Keratinocyte (primary cell): ENCODE measurements at regions not wholly inside any gene's neighbourhood (a gene's known extent, or its start where the extent isn't known, plus 50 kb on each side); places are given as distances from the start of the nearest gene placed in this dataset.

Experiments used
- DNase-seq: peaks from one replicate; pipeline ENCODE4 v3.0.0-alpha.2; 2011; ENCODE audit warnings: low read depth, missing footprints, low spot score
- FAIRE-seq: peaks from 2 replicates; lab custom pipeline; 2011; peaks lifted over from hg19 to GRCh38; lab: Jason Lieb, UNC
- H2AFZ ChIP-seq: 2 replicates; pipeline ENCODE4 v1.6.0; 2012; ENCODE audit warnings: low read length, control low read depth, inconsistent platforms; ENCODE audit not compliant: control insufficient read depth
- H3K27ac ChIP-seq: 2 replicates; pipeline ENCODE4 v1.5.1; 2011; ENCODE audit warnings: low read length; ENCODE audit not compliant: control insufficient read depth, insufficient read depth
- H3K27me3 ChIP-seq: 3 replicates; pipeline ENCODE4 v1.6.0; 2011; ENCODE audit warnings: low read length; ENCODE audit not compliant: control insufficient read depth, insufficient read depth; ENCODE audit errors: extremely low read depth
- H3K36me3 ChIP-seq, 2 experiments: 2 replicates in 1 of 2; 3 replicates in 1 of 2; pipeline ENCODE4 v1.5.1; 2011; ENCODE audit warnings: low read length in 2 of 2, mild to moderate bottlenecking in 1 of 2; ENCODE audit not compliant: control insufficient read depth in 2 of 2, insufficient read depth in 2 of 2; ENCODE audit errors: extremely low read depth in 1 of 2
- H3K4me1 ChIP-seq: 3 replicates; pipeline ENCODE4 v1.5.1; 2011; ENCODE audit warnings: low read length; ENCODE audit not compliant: control insufficient read depth, insufficient read depth; ENCODE audit errors: extremely low read depth
- H3K4me2 ChIP-seq: 3 replicates; pipeline ENCODE4 v1.6.0; 2011; ENCODE audit warnings: low read depth, low read length; ENCODE audit not compliant: control insufficient read depth, insufficient read depth; ENCODE audit errors: extremely low read depth
- H3K4me3 ChIP-seq, 3 experiments: fragments of 200-600 bp in 1 of 3; sonication (generic) in 1 of 3; 2 replicates in 2 of 3; 3 replicates in 1 of 3; pipeline ENCODE4 v1.5.1; 2011 to 2016; ENCODE audit warnings: low read length in 3 of 3, mild to moderate bottlenecking in 3 of 3, control low read depth in 2 of 3, inconsistent platforms in 1 of 3, low read depth in 1 of 3, mixed read lengths in 1 of 3, mixed run types in 1 of 3, moderate library complexity in 1 of 3; ENCODE audit not compliant: control insufficient read depth in 2 of 3, insufficient read depth in 2 of 3; ENCODE audit errors: extremely low read depth in 1 of 3
- H3K79me2 ChIP-seq: 2 replicates; pipeline ENCODE4 v1.6.0; 2012; ENCODE audit warnings: low read length; ENCODE audit not compliant: control insufficient read depth, insufficient read depth
- H3K9ac ChIP-seq: 3 replicates; pipeline ENCODE4 v1.6.0; 2011; ENCODE audit warnings: low read length; ENCODE audit not compliant: control insufficient read depth, insufficient read depth; ENCODE audit errors: extremely low read depth
- H3K9me1 ChIP-seq: 3 replicates; pipeline ENCODE4 v1.6.0; 2011; ENCODE audit warnings: low read length; ENCODE audit not compliant: control insufficient read depth, insufficient read depth; ENCODE audit errors: extremely low read depth
- H3K9me3 ChIP-seq: 2 replicates; pipeline ENCODE4 v1.5.1; 2012; ENCODE audit warnings: low read depth, low read length; ENCODE audit not compliant: control insufficient read depth
- H4K20me1 ChIP-seq: 3 replicates; pipeline ENCODE4 v1.6.0; 2011; ENCODE audit warnings: low read length; ENCODE audit not compliant: control insufficient read depth, insufficient read depth; ENCODE audit errors: extremely low read depth
- CTCF ChIP-seq, 3 experiments: IDR thresholded peaks in 1 of 3; conservative IDR thresholded peaks in 1 of 3; optimal IDR thresholded peaks in 1 of 3; 2 replicates in 2 of 3; 3 replicates in 1 of 3; pipeline versions ENCODE3 to v1.5.1; 2011; ENCODE audit warnings: low read length in 3 of 3, mild to moderate bottlenecking in 3 of 3, moderate library complexity in 2 of 3, control low read depth in 1 of 3, inconsistent platforms in 1 of 3; ENCODE audit not compliant: insufficient read depth in 2 of 3; ENCODE audit errors: extremely low read depth in 1 of 3
- EZH2 ChIP-seq: IDR thresholded peaks from one replicate; pipeline ENCODE4 v1.6.1; 2012; ENCODE audit warnings: inconsistent platforms, mild to moderate bottlenecking, low read length, moderate library complexity
- dilution Hi-C: fragments of 300-500 bp; cut with MboI; formaldehyde crosslinking; loops from one replicate; pipeline ENCODE4 v1.7.0; 2020; ENCODE audit warnings: low sequenced_read_pairs; ENCODE audit not compliant: extremely low pct_ligation_motif_present

DNA sequence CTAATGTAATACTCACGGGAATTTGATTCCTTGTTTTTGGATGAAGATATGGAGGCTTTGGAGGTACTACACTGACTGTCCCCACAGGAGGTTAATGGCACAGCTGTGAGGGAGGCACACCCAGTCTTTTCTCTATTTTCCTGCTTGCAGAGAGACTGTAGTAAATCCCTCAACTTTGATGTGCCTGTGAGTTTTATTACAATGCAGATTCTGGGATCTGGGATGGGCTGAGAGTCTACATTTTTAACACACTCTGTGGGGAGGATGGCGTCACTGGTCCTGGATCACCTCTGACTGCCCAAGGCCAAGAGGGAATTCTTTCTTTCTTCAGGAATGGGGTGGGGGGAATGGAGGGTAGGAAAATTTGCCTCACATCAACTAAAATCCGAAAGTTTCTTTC, 80.2 kb upstream of the NTM start:
- no peak overlapping the region for H3K9ac ChIP-seq
- FAIRE-seq = no peak
- TF ChIP-seq CTCF (optimal IDR thresholded peaks at IDR 0.05 in 1 of 3, IDR thresholded peaks at IDR 0.05 in 1 of 3, conservative IDR thresholded peaks at IDR 0.05 in 1 of 3; ENCODE audit: extremely low read depth in 1 of 3, insufficient read depth in 2 of 3, low read length in 3 of 3) = no peak
- TF ChIP-seq EZH2 = no peak

GRCh38 chr11:131295986-131296385, 74.4 kb upstream of the NTM start:
- no peaks in the 10 kb centered on the region for H3K9me1 ChIP-seq
- H3K4me2 ChIP-seq = no peak overlapping the region
- H3K9me3 ChIP-seq = no peaks in the 10 kb centered on the region
- H3K27ac ChIP-seq = no peak overlapping the region
- no peak overlapping the region for H2AFZ ChIP-seq
- H3K4me1 ChIP-seq = no peaks in the 10 kb centered on the region
- FAIRE-seq = no peak
- H3K9ac ChIP-seq = no peak overlapping the region
- H3K36me3 ChIP-seq = no peaks in the 10 kb centered on the region
- dilution Hi-C loops = no loop called here
- TF ChIP-seq EZH2 = no peak
- no peak for TF ChIP-seq CTCF (optimal IDR thresholded peaks at IDR 0.05 in 1 of 3, IDR thresholded peaks at IDR 0.05 in 1 of 3, conservative IDR thresholded peaks at IDR 0.05 in 1 of 3; ENCODE audit: extremely low read depth in 1 of 3, insufficient read depth in 2 of 3, low read length in 3 of 3)
- H3K4me3 ChIP-seq = no peak overlapping the region
- no peak for DNase-seq
- H4K20me1 ChIP-seq = no peaks in the 10 kb centered on the region
- no peaks in the 10 kb centered on the region for H3K27me3 ChIP-seq
- H3K79me2 ChIP-seq = no peaks in the 10 kb centered on the region

More for the DNA sequence above, 80.2 kb upstream of the NTM start:
- no peak overlapping the region for H3K27ac ChIP-seq
- no peaks in the 10 kb centered on the region for H3K4me1 ChIP-seq
- DNase-seq = no peak
- no peak overlapping the region for H3K4me3 ChIP-seq
- dilution Hi-C loops = no loop called here
- H4K20me1 ChIP-seq = no peaks in the 10 kb centered on the region
- H2AFZ ChIP-seq = no peak overlapping the region
- H3K79me2 ChIP-seq = no peaks in the 10 kb centered on the region
- no peaks in the 10 kb centered on the region for H3K9me3 ChIP-seq
- no peaks in the 10 kb centered on the region for H3K9me1 ChIP-seq
- H3K27me3 ChIP-seq = no peaks in the 10 kb centered on the region
- H3K4me2 ChIP-seq = no peak overlapping the region
- no peaks in the 10 kb centered on the region for H3K36me3 ChIP-seq
